GM12878 (cell line): ENCODE measurements at regions not wholly inside any gene's neighbourhood (a gene's known extent, or its start where the extent isn't known, plus 50 kb on each side); places are given as distances from the start of the nearest gene placed in this dataset.

Experiments
- ATAC-seq: fragments of 200-7000 bp; cut with Tn5 transposase; 3 replicates; pipeline ENCODE4 v1.9.1; 2020; ENCODE audit warnings: mild to moderate bottlenecking, moderate library complexity
- BruUV-seq: library from RNA; stranded (reverse); fragments of 400-500 nt; replicated peaks from 2 replicates; lab custom pipeline; 2021; lab: Mats Ljungman, UMichigan
- CTCF ChIA-PET: fragments of 300-600 bp; sonication (Branson Sonifier 250); formaldehyde crosslinking; extraction: SDS; loops from one replicate; lab custom pipeline; 2021; ENCODE audit warnings: inconsistent platforms; lab: Yijun Ruan, JAX
- POLR2A ChIA-PET: fragments of 350-600 bp; formaldehyde crosslinking; extraction: SDS; loops from one replicate; lab custom pipeline; 2021; ENCODE audit warnings: inconsistent platforms; lab: Charles Lee
- RAD21 ChIA-PET: fragments of 300-600 bp; sonication (Branson Sonifier 250); formaldehyde crosslinking; loops from one replicate; lab custom pipeline; 2023; ENCODE audit warnings: antibody characterized with exemption; ENCODE audit not compliant: unreplicated experiment; lab: Charles Lee
- SMC1A ChIA-PET: fragments of 300-600 bp; sonication (Branson Sonifier 250); formaldehyde crosslinking; loops from one replicate; lab custom pipeline; 2023; ENCODE audit not compliant: unreplicated experiment, uncharacterized antibody; lab: Charles Lee
- DNase-seq: peaks from one replicate; pipeline ENCODE4 v3.0.0-alpha.2; 2011; ENCODE audit warnings: low read depth, low spot score
- FAIRE-seq: peaks from 3 replicates; lab custom pipeline; 2011; peaks lifted over from hg19 to GRCh38; lab: Jason Lieb, UNC
- H2AFZ ChIP-seq: 2 replicates; pipeline ENCODE4 v1.6.0; 2011; ENCODE audit warnings: low read depth, low read length, control low read depth; ENCODE audit not compliant: control insufficient read depth
- H3K27ac ChIP-seq: 2 replicates; pipeline ENCODE4 v1.5.1; 2011; ENCODE audit warnings: control low read depth; ENCODE audit not compliant: control insufficient read depth, insufficient read depth
- H3K27me3 ChIP-seq, 2 experiments: replicated peaks in 1 of 2; 2 replicates each; pipeline versions ENCODE4 v1.6.0 to v1.6.1; 2011; ENCODE audit warnings: low read length in 1 of 2; ENCODE audit not compliant: control insufficient read depth in 2 of 2, insufficient read depth in 2 of 2
- H3K36me3 ChIP-seq, 2 experiments: 2 replicates each; pipeline ENCODE4 v1.5.1; 2011; ENCODE audit warnings: low read length in 1 of 2; ENCODE audit not compliant: control insufficient read depth in 2 of 2, insufficient read depth in 2 of 2
- H3K4me1 ChIP-seq: 2 replicates; pipeline ENCODE4 v1.6.1; 2011; ENCODE audit warnings: mild to moderate bottlenecking, low read length, moderate library complexity, mixed read lengths; ENCODE audit not compliant: control insufficient read depth, insufficient read depth
- H3K4me2 ChIP-seq: 2 replicates; pipeline ENCODE4 v1.6.0; 2011; ENCODE audit warnings: control low read depth; ENCODE audit not compliant: control insufficient read depth, insufficient read depth
- H3K4me3 ChIP-seq: fragments of 200-600 bp; sonication (generic); 2 replicates; pipeline ENCODE4 v1.5.1; 2016
- H3K79me2 ChIP-seq: 2 replicates; pipeline ENCODE4 v1.6.0; 2011; ENCODE audit warnings: low read length; ENCODE audit not compliant: control insufficient read depth, insufficient read depth
- H3K9ac ChIP-seq: 2 replicates; pipeline ENCODE4 v1.8.0; 2011; ENCODE audit warnings: low read length, control low read depth, mixed read lengths; ENCODE audit not compliant: control insufficient read depth, insufficient read depth
- H3K9me3 ChIP-seq: replicated peaks from 3 replicates; pipeline ENCODE4 v1.5.1; 2011; ENCODE audit warnings: mild to moderate bottlenecking, low read length; ENCODE audit not compliant: control insufficient read depth, insufficient read depth
- H4K20me1 ChIP-seq: 2 replicates; pipeline ENCODE4 v1.6.0; 2011; ENCODE audit not compliant: control insufficient read depth, insufficient read depth
- ESRRA ChIP-seq: IDR thresholded peaks from 2 replicates; pipeline ENCODE4 v1.6.1; 2012; ENCODE audit warnings: mild to moderate bottlenecking, low read length, improper control_type of control experiment
- GABPA ChIP-seq: IDR thresholded peaks from 2 replicates; pipeline ENCODE4 v1.6.1; 2014; ENCODE audit warnings: antibody characterized with exemption, low read depth, mild to moderate bottlenecking, inconsistent platforms
- IRF4 ChIP-seq: IDR thresholded peaks from 2 replicates; pipeline ENCODE4 v1.6.1; 2011; ENCODE audit warnings: low read depth, low read length
- JUNB ChIP-seq: IDR thresholded peaks from 2 replicates; pipeline ENCODE4 v1.6.1; 2016; ENCODE audit warnings: antibody characterized with exemption, mild to moderate bottlenecking
- MEF2A ChIP-seq: IDR thresholded peaks from 2 replicates; pipeline ENCODE4 v1.6.1; 2011; ENCODE audit warnings: low read depth, mild to moderate bottlenecking, low read length, moderate library complexity; ENCODE audit not compliant: insufficient read depth
- MYB ChIP-seq: fragments of 150-350 bp; IDR thresholded peaks from 2 replicates; pipeline ENCODE4 v1.6.1; 2014; ENCODE audit warnings: mild to moderate bottlenecking, low read depth, low read length, borderline replicate concordance
- SMAD1 ChIP-seq: fragments of 450-650 bp; IDR thresholded peaks from 2 replicates; pipeline ENCODE4 v1.6.1; 2018; ENCODE audit warnings: mild to moderate bottlenecking, low read depth; ENCODE audit not compliant: partially characterized antibody
- ZBTB33 ChIP-seq: fragments of 450-650 bp; IDR thresholded peaks from 2 replicates; pipeline ENCODE4 v1.6.1; 2017; ENCODE audit warnings: mild to moderate bottlenecking
- WGBS: methylation state at CpG from one replicate; pipeline ENCODE4 v1.1.6; 2016; ENCODE audit warnings: low lambda C conversion rate; ENCODE audit not compliant: insufficient replicate concordance, insufficient coverage; ENCODE audit errors: missing lambda C conversion rate; 5-methylcytosine and 5-hydroxymethylcytosine counted together
- in situ Hi-C: fragments of 300-500 bp; cut with MboI; formaldehyde crosslinking; loops from 9 replicates; pipeline ENCODE4 v1.14.3; 2018; ENCODE audit warnings: mixed read lengths
- intact Hi-C: fragments of 100-400 bp; cut with micrococcal nuclease; formaldehyde crosslinking; loops from one replicate; pipeline ENCODE4 v1.14.2; 2022; ENCODE audit not compliant: unreplicated experiment
- TF ChIP-seq, protein P1 (sequence below): IDR thresholded peaks from 2 replicates; pipeline ENCODE4 v1.6.1; 2011; ENCODE audit warnings: low read depth, low read length, improper control_type of control experiment, borderline replicate concordance

DNA sequence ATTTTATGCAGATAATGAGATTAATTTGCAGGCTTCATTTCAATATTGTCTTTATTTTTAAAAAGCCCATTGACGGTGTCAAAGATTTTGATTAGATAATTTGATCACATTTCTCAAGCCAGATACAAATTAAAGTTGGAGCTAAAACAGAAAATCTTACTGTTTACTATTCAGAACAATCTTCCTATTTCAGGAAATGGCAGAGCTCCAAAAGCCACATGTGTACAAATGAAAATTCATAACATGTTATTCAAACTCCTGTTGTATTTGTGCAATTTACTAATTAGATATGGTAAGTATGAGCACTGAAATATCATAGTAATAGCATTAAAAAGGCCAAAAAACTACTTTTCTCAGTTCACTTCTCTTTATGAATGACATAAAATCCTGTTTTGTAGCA is 682.9 kb downstream of the KCNJ3 start:
- Histone ChIP-seq H3K4me1 (no peaks in the 10 kb centered on the region), H3K79me2 (no peaks in the 10 kb centered on the region), H3K4me2 (no peak overlapping the region), H4K20me1 (no peaks in the 10 kb centered on the region), H3K27ac (no peak overlapping the region), H3K4me3 (no peak overlapping the region), H3K9me3 (no peaks in the 10 kb centered on the region), H3K9ac (no peak overlapping the region), H3K36me3 (no peaks in the 10 kb centered on the region), H3K27me3 (no peaks in the 10 kb centered on the region), H2AFZ (no peak overlapping the region)
- intact Hi-C loops, result no loop called here
- in situ Hi-C loops, result loop anchor here (5.0 to 25.0 kb wide), 2 partner anchors 436 to 1206 kb away; no protein-coding TSS in a partner anchor
- SMC1A ChIA-PET, result interaction anchor here (0.6 to 1.4 kb wide), 4 partner anchors 8 to 954 kb away, joined by 3 to 4 read pairs (median 3); no protein-coding TSS in a partner anchor
- ATAC-seq (no peak), DNase-seq (no peak), FAIRE-seq (no peak)
- TF ChIP-seq GABPA (no peak), ZBTB33 (no peak), SMAD1 (no peak), JUNB (no peak), MYB (no peak), ESRRA (no peak), MEF2A (no peak), IRF4 (no peak)
- TF ChIP-seq, protein P1, sequence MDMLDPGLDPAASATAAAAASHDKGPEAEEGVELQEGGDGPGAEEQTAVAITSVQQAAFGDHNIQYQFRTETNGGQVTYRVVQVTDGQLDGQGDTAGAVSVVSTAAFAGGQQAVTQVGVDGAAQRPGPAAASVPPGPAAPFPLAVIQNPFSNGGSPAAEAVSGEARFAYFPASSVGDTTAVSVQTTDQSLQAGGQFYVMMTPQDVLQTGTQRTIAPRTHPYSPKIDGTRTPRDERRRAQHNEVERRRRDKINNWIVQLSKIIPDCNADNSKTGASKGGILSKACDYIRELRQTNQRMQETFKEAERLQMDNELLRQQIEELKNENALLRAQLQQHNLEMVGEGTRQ, result no peak
- RAD21 ChIA-PET, result no interaction called here
- 23% methylated on average over 1 of the region's 1 CpG for WGBS
- POLR2A ChIA-PET, result no interaction called here
- BruUV-seq, result no TSS peak
- CTCF ChIA-PET, result interaction anchor here (1.4 kb wide), 1 partner anchor 434 kb away, joined by 4 read pairs; no protein-coding TSS in a partner anchor
